NCI-H82 treated with DMSO at 0.1 percent for 48 hours (cell line): ENCODE measurements at regions not wholly inside any gene's neighbourhood (a gene's known extent, or its start where the extent isn't known, plus 50 kb on each side); places are given as distances from the start of the nearest gene placed in this dataset.

Experiments
- DNase-seq: peaks from one replicate; lab custom pipeline; 2025; ENCODE audit not compliant: unreplicated experiment; lab: John Stamatoyannopoulos, UW

- no peak for DNase-seq
Measured at GRCh38 chr10:36638462-36639155, 486.8 kb upstream of the ANKRD30A start.

DNA sequence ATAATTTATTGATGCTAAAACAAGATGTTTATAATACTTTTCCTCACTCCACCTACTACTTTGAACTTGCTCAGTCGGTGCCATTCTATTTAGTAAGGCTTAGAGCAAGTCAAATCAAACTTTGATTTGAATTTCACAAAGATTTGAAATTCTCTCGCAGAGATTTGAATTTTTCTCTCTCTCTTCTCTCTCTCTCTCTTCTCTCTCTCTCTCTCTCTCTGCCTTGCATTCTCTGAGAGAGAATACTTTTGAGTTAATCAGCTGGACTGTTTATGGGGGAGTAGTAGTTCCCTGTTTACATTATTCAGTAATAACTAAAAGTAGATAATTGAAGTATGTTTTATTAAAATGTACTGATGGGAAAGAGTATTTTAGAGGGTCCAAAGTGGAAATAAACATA is 488.5 kb upstream of the ANKRD30A start:
- DNase-seq = no peak

GRCh38 chr10:36636285-36636839 is 489.0 kb upstream of the ANKRD30A start:
- no peak for DNase-seq

DNA sequence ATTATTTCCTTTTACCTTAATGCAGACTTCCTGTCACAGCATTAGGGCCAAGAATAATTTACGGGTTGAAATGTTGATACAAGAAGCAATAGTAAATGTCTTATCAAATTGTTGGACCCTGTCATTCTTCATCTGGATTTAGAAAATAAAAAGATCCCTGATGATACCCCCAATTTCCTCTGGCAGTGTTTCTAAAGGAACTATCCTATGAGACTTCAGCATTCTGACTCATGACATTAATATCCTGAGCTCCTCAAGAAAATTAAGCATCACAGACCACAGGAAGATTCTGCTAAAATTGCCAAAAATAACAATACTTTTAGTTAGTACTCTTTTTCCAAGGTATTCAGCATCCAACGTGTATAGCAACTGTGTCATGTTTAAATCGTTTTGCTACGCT is 490.5 kb upstream of the ANKRD30A start:
- no peak for DNase-seq

- no peak for DNase-seq
Measured at GRCh38 chr10:36630267-36630666, 495.1 kb upstream of the ANKRD30A start.

GRCh38 chr10:36629476-36629875 is 495.9 kb upstream of the ANKRD30A start:
- DNase-seq = no peak

DNA sequence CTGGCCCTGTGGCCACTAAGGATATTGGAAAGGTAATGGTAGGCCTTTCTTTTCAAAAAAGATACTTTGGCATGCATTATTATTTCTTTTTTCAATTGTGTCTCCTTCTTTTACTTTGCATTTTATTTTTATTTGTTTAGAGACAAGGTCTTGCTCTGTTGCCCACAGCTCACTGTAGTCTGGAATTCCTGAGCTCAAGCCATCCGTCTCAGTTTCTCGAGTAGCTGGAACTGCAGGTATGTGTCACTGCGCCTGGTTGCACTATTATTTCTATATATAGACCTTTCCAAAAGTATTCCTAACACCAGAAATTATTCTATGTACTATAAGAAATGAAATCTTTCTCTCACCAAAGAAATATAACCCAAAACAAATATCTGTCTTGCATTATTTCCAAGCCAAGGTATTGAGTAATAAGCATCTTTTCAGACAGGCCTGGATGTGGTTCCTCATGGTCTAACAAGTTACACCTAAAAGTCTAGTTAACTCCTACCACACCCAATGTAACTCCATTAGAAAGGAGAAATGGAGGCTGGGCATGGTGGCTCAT is 500.8 kb upstream of the ANKRD30A start:
- DNase-seq = no peak

GRCh38 chr10:36621346-36621745 is 504.1 kb upstream of the ANKRD30A start:
- DNase-seq = no peak

- no peak for DNase-seq
Measured at GRCh38 chr10:36612436-36612835, 513.0 kb upstream of the ANKRD30A start.

DNA sequence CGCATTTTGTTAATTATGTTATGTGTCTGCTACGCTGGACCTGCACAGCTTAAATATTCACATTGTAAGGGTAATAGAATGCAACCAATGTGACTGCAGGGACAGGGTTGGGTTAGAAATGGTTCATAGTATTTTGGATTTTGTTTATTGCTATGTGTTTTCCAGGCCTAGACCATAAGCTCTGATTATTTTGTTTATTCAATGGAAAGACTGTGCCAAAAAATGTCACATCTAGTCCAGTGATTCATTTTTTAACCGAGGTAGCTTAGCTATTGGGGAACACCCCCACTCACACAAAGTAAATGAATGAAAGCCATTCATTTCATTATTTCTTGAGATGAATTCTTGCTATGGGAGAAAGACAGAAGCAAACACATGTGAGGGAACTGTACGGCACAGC is 516.5 kb upstream of the ANKRD30A start:
- no peak for DNase-seq

DNA sequence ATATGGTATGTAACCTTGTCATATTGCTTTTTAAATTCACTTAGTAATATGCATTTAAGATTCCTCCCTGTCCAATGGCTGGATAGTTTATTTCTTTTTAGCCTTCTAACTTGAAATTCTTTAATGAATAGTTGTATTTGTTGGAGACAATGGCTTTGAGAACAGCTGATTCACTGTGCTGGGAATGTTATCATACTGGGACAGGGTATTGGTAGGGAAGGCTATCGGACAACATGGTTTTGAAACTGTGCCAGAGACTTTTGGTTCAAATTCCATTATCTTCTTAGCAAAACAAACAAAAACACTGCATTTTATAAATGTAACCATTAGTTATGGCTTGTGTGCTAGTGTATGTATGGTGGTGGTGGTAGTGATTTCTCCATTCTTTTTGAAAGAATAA is 517.1 kb upstream of the ANKRD30A start:
- no peak for DNase-seq

- no peak for DNase-seq
Measured at GRCh38 chr10:36606234-36606839, 519.1 kb upstream of the ANKRD30A start.

- no peak for DNase-seq
Measured at GRCh38 chr10:36604316-36604715, 521.1 kb upstream of the ANKRD30A start.

- DNase-seq = no peak
Measured at GRCh38 chr10:36603688-36604087, 521.7 kb upstream of the ANKRD30A start.

- no peak for DNase-seq
Measured at GRCh38 chr10:36602374-36602773, 523.0 kb upstream of the ANKRD30A start.

- DNase-seq = no peak
Measured at GRCh38 chr10:36597756-36598320, 527.6 kb upstream of the ANKRD30A start.

DNA sequence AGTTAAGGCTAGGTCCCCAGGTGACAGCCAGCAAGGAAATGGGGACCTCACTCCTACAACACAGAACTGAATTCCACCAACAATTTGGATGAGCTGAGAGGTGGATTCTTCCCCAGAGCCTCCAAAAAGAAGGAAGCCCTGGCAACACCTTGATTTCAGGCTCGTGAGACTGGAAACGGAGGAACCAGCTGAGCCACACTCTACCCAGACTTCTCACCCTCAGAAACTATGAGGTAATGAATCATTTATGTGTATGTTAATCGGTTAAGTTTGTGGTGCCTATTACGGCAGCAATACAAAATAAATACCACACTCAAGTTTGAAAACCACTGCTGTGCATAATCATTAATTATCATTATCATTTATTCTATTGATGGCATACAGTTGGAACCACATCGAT is 532.4 kb upstream of the ANKRD30A start:
- no peak for DNase-seq

GRCh38 chr10:36591436-36591835 is 534.0 kb upstream of the ANKRD30A start:
- DNase-seq = no peak

GRCh38 chr10:36583690-36584089 is 541.7 kb upstream of the ANKRD30A start:
- DNase-seq = no peak

GRCh38 chr10:36581237-36581636 is 544.2 kb upstream of the ANKRD30A start:
- no peak for DNase-seq

GRCh38 chr10:36578306-36578705 is 547.1 kb upstream of the ANKRD30A start:
- no peak for DNase-seq

- DNase-seq = no peak
Measured at GRCh38 chr10:36577126-36577525, 548.3 kb upstream of the ANKRD30A start.
